Mammary epithelial cell (primary cell): ENCODE measurements at regions not wholly inside any gene's neighbourhood (a gene's known extent, or its start where the extent isn't known, plus 50 kb on each side); places are given as distances from the start of the nearest gene placed in this dataset.

Source experiments
- CTCF ChIP-seq, 2 donors: IDR thresholded peaks in 1 of 2; conservative IDR thresholded peaks in 1 of 2; 2 replicates each; pipeline ENCODE4 v1.5.1; 2011 to 2012; ENCODE audit warnings: inconsistent platforms in 2 of 2, low read length in 2 of 2, mild to moderate bottlenecking in 2 of 2, control low read depth in 1 of 2, low read depth in 1 of 2; ENCODE audit not compliant: insufficient read depth in 1 of 2; ENCODE audit errors: extremely low read depth in 1 of 2
- EZH2 ChIP-seq: IDR thresholded peaks from 2 replicates; pipeline ENCODE4 v1.6.1; 2012; ENCODE audit warnings: low read length, inconsistent platforms, borderline replicate concordance

- TF ChIP-seq CTCF (conservative IDR thresholded peaks at IDR 0.05 in 1 of 2, IDR thresholded peaks at IDR 0.05 in 1 of 2; ENCODE audit: extremely low read depth in 1 of 2, insufficient read depth in 1 of 2, low read depth in 1 of 2, low read length in 2 of 2): no peak
- TF ChIP-seq EZH2: no peak
These were observed 176.5 kb downstream of the HS3ST1 start for GRCh38 chr4:11252149-11252548.
